ACC112 (cell line): ENCODE measurements at regions not wholly inside any gene's neighbourhood (a gene's known extent, or its start where the extent isn't known, plus 50 kb on each side); places are given as distances from the start of the nearest gene placed in this dataset.
A peak's percentile ranks its signal among the peaks of the same experiment; 100 is the strongest.

Experiments
- H2AFZ ChIP-seq: fragments of 200-600 bp; sonication (generic); one replicate; pipeline ENCODE4 v1.6.0; 2017; ENCODE audit warnings: antibody characterized with exemption, low read length; ENCODE audit not compliant: unreplicated experiment
- H3K27ac ChIP-seq: fragments of 200-600 bp; sonication (generic); 2 replicates; pipeline ENCODE4 v1.5.1; 2014; ENCODE audit warnings: low read depth, mild to moderate bottlenecking, antibody characterized with exemption, low read length, moderate library complexity
- H3K27me3 ChIP-seq: fragments of 200-600 bp; sonication (generic); 2 replicates; pipeline ENCODE4 v1.6.1; 2014; ENCODE audit warnings: mild to moderate bottlenecking, antibody characterized with exemption, low read length, moderate library complexity, mixed read lengths; ENCODE audit not compliant: insufficient read depth
- H3K36me3 ChIP-seq: fragments of 200-600 bp; sonication (generic); 2 replicates; pipeline ENCODE4 v1.6.1; 2016; ENCODE audit warnings: mild to moderate bottlenecking, antibody characterized with exemption, low read length, moderate library complexity, mixed read lengths; ENCODE audit not compliant: insufficient read depth
- H3K4me1 ChIP-seq: fragments of 200-600 bp; sonication (generic); one replicate; pipeline ENCODE4 v1.6.1; 2016; ENCODE audit warnings: low read length, mixed read lengths; ENCODE audit not compliant: insufficient read depth, unreplicated experiment, control insufficient read depth
- H3K4me3 ChIP-seq: fragments of 200-600 bp; sonication (generic); 2 replicates; pipeline ENCODE4 v1.5.1; 2014; ENCODE audit warnings: mild to moderate bottlenecking, low read depth, low read length
- H3K79me2 ChIP-seq: fragments of 200-600 bp; sonication (generic); one replicate; pipeline ENCODE4 v1.6.0; 2016; ENCODE audit warnings: low read length; ENCODE audit not compliant: control insufficient read depth, unreplicated experiment, insufficient read depth

DNA sequence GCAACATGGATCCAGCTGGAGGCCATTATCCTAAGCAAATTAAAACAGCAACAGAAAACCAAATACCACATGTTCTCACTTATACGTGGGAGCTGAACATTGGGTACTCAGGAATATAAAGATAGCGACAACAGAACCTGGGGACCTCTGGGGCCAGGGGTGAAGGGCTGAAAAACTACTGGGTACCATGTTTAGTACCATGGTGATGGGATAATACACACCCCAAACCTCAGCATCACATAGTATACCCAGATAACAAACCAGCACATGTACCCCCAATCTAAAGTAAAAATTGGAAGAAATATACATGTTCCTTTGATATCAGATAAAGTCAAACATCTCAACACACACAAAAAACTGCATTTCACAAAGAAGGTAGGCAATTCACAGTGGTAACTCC is 876.2 kb downstream of the TBL1XR1 start:
- Histone ChIP-seq H3K27ac (no peak overlapping the region), H2AFZ (no peak overlapping the region), H3K27me3 (no peaks in the 10 kb centered on the region), H3K36me3 (no peaks in the 10 kb centered on the region), H3K4me3 (no peak overlapping the region), H3K4me1 (no peaks in the 10 kb centered on the region), H3K79me2 (no peaks in the 10 kb centered on the region)

DNA sequence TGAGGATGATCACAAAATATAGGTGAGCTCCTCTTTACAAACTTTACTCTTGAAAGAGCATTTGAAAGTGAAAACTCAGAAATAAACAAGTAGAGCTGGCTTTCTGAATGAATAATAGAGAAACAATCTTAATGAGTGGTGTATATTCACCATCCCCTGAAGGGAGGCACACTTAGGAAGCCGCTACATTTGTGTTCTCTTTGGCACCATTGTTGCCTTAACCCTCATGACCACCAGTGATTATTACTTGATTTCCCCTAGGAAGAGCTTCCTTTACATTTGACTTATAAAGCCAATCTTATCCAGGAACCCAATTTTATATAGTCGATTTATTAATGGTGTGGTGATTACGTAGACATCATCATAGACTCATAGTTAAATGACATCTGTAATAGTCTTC is 883.9 kb downstream of the TBL1XR1 start:
- Histone ChIP-seq H2AFZ (no peak overlapping the region), H3K27ac (no peak overlapping the region), H3K4me1 (no peaks in the 10 kb centered on the region), H3K36me3 (no peaks in the 10 kb centered on the region), H3K27me3 (no peaks in the 10 kb centered on the region), H3K4me3 (no peak overlapping the region), H3K79me2 (no peaks in the 10 kb centered on the region)

DNA sequence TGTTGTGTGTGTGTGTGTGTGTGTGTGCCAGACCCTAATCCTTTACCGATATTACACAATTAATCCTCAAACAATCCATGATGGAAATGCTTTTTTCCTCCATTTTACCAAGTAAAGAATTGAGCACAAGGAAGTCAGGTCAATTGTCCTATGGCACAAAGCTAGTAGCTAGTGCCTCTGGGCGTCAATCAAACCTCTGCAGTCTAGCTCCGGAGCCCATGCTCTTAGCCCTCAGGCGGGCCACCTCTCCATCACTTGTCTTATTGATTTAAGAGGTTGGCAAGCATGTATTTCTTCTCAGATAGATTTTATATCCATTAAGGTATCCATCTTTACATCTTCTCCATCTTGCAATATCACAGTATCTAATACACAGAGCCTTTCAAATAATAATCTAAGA is 886.6 kb downstream of the TBL1XR1 start:
- H2AFZ ChIP-seq, result no peak overlapping the region
- H3K4me1 ChIP-seq, result no peaks in the 10 kb centered on the region
- H3K27ac ChIP-seq, result no peak overlapping the region
- H3K27me3 ChIP-seq, result no peaks in the 10 kb centered on the region
- no peaks in the 10 kb centered on the region for H3K79me2 ChIP-seq
- no peaks in the 10 kb centered on the region for H3K36me3 ChIP-seq
- no peak overlapping the region for H3K4me3 ChIP-seq

DNA sequence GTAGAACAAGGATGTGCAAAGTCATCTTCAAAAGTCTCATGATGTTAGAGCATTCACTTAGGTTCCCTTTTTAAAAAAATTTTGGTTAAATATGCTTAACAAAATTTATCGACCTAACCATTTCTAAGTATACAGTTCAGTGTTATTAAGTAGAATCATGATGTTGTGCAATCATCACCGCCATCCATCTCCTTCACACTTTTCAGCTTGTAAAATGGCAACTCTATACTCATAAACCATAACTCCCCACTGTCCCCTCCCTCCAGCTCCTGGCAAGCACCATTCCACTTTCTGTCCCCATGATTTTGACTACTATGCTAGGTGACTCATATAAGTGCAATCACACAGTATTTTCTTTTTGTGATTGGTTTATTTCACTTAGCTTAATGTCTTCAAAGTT is 895.0 kb downstream of the TBL1XR1 start:
- H3K79me2 ChIP-seq, result no peaks in the 10 kb centered on the region
- H3K27me3 ChIP-seq, result no peaks in the 10 kb centered on the region
- no peaks in the 10 kb centered on the region for H3K4me1 ChIP-seq
- no peaks in the 10 kb centered on the region for H3K36me3 ChIP-seq
- H2AFZ ChIP-seq, result no peak overlapping the region
- no peak overlapping the region for H3K27ac ChIP-seq
- H3K4me3 ChIP-seq, result no peak overlapping the region

DNA sequence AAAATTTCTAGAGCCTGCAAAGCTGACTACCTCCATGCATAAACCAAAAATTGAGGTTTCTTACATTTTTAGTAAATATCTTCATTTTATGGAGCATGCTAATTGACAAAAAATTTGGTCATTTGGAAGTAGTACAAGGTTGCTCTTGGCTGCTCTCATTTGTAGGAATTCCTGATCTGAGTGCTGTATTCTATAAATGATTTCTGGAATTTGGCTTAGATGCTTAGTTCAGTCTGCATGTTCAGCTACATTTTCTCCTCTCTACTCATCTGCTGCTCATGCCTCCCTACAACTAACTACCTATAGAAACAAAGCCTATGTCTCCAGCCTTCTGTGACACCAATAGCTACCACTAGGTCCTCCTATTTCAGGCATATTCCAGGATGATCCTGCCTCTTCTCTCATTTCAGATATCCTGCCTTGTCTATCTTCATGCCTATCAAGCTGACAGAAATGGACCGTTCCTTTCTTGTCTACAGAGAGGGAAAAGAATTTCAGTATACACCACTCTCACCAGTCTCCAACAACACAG is 901.1 kb downstream of the TBL1XR1 start:
- Histone ChIP-seq H3K27ac (no peak overlapping the region), H3K4me3 (no peak overlapping the region), H3K36me3 (no peaks in the 10 kb centered on the region), H3K4me1 (no peaks in the 10 kb centered on the region), H2AFZ (no peak overlapping the region), H3K79me2 (no peaks in the 10 kb centered on the region), H3K27me3 (no peaks in the 10 kb centered on the region)

DNA sequence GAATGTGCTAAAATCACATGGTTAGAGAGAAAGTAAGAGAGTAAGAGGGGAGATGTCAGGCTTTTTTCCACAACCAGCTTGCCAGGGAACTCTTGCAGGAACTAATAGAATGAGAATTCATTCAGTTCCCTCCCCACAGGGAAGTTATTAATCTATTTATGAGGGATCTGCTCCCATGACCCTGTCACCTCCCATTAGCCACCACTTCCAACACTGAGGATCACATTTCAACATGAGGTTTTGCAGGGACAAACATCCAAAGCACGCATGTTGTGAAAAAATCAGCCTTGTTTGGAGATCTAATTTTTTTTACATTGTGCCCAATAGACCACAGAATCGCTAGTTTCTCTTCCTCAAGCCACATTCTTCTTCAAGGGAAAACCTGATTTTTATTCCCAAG is 904.0 kb downstream of the TBL1XR1 start:
- H3K4me1 ChIP-seq, result no peaks in the 10 kb centered on the region
- H2AFZ ChIP-seq, result peak overlapping the region; percentile 47
- no peak overlapping the region for H3K27ac ChIP-seq
- no peaks in the 10 kb centered on the region for H3K27me3 ChIP-seq
- no peaks in the 10 kb centered on the region for H3K79me2 ChIP-seq
- H3K36me3 ChIP-seq, result no peaks in the 10 kb centered on the region
- H3K4me3 ChIP-seq, result no peak overlapping the region

DNA sequence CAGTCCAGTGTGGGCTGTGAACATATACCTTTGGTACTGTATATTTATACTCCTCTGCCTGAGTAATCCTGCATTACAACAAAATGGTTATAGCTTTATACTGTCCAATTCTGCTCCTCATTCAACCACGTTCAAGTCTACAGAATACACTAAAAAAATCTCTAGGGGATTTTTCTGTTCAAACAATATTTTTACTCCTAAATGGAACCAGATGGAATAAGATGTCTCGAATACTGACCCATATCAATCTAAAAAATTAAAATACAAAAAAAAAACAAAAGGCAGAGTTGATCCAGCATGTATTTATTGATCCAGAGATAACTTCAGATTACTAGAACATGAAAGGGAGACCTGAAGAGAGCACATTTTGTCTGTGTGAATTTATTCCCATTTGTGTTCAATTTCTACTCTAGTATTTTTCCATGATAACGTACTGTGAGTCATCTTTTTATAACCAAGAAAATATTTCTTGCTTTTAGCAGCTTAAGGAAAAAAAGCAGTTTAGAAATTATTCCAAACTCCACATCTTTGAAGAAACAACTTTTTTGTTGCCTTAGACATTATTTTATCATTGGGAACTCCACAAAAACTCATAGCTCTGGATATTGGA is 910.7 kb downstream of the TBL1XR1 start:
- H3K27me3 ChIP-seq, result no peaks in the 10 kb centered on the region
- H2AFZ ChIP-seq, result peak overlapping the region; percentile 70
- H3K4me1 ChIP-seq, result no peaks in the 10 kb centered on the region
- H3K79me2 ChIP-seq, result no peaks in the 10 kb centered on the region
- no peaks in the 10 kb centered on the region for H3K36me3 ChIP-seq
- peak overlapping the region; percentile 69 for H3K4me3 ChIP-seq
- peak overlapping the region; percentile 45 for H3K27ac ChIP-seq

DNA sequence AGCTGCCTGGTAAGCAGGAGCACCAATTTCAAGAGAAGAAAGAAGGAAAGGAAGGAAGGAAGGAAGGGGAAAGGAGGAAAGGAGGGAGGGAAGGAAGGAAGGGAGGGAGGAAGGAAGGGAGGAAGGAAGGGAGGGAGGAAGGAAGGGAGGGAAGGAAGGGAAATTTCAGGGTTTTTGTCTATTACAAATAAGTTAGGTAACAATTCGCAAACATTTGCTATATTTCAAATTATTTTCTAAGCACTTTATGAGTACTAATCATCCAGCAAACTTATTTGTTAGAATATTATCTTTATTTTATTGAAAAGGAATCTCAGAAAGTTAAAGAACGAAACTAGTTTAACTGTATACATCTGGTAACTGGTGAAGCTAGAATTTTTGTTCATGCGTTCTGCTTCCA is 921.7 kb downstream of the TBL1XR1 start:
- Histone ChIP-seq H3K79me2 (no peaks in the 10 kb centered on the region), H3K36me3 (no peaks in the 10 kb centered on the region), H2AFZ (no peak overlapping the region), H3K4me1 (no peaks in the 10 kb centered on the region), H3K27me3 (no peaks in the 10 kb centered on the region), H3K4me3 (no peak overlapping the region), H3K27ac (no peak overlapping the region)

DNA sequence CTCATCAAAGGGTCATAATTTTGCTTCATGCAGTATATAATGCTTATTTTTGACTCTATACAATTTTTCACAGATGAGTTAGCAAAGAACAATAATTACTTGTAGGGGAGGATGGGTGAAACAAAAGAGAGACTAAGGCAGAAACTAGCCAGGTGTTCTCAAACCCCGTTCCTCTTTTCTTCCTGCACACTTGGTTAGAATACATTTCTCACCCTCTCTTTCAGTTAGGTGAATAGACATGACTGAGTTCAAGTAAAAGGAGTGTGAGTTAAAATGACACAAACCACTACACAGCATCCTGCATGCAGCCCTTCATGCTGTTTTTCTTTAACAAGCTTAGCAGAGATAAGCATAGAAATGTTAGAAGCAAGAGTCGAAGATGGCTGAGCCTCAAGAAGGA is 922.2 kb downstream of the TBL1XR1 start:
- Histone ChIP-seq H3K27ac (no peak overlapping the region), H3K27me3 (no peaks in the 10 kb centered on the region), H3K4me1 (no peaks in the 10 kb centered on the region), H3K36me3 (no peaks in the 10 kb centered on the region), H2AFZ (no peak overlapping the region), H3K4me3 (no peak overlapping the region), H3K79me2 (no peaks in the 10 kb centered on the region)

DNA sequence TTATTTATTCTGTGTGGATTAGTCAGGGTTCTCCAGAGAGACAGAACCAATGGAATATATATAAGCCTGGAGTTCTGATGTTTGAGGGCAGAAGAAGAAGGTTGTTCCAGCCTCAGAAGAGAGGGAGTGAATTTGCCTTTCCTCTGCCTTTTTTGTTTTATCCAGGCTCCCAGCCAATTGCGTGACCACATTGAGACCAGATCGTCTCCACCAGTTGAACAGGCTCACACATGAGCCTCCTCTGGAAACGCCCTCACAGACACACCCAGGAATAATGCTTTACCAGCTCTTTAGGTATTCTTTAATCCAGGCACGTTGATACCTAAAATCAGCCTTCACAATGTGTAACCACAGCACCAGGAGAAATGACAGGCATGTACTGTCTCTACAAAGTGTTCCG is 923.1 kb downstream of the TBL1XR1 start:
- Histone ChIP-seq H3K36me3 (no peaks in the 10 kb centered on the region), H2AFZ (no peak overlapping the region), H3K4me1 (no peaks in the 10 kb centered on the region), H3K4me3 (no peak overlapping the region), H3K27me3 (no peaks in the 10 kb centered on the region), H3K79me2 (no peaks in the 10 kb centered on the region), H3K27ac (no peak overlapping the region)

DNA sequence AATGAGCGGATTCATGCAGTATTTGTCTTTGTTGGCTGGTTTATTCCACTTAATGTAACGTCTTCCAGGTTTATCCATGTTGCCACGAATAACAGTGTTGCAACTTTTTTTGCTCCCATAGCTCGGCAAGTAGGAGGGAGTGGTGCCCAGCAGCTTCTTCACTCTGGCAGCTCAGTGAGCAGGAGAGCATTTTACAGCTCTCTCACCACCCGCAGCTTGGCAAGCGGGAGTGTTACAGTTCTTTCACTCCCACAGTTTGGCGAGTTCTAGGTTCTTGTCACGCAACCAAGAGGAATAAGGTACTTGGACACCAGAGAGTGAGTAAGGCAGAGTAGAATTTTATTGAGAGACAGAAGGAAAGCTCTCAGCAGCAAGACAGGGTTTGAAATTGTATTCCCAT is 935.2 kb downstream of the TBL1XR1 start:
- Histone ChIP-seq H3K27ac (no peak overlapping the region), H3K36me3 (no peaks in the 10 kb centered on the region), H3K4me1 (no peaks in the 10 kb centered on the region), H3K27me3 (no peaks in the 10 kb centered on the region), H2AFZ (peak overlapping the region; percentile 37), H3K79me2 (no peaks in the 10 kb centered on the region), H3K4me3 (no peak overlapping the region)
